ENCODE measurements at regions not wholly inside any gene's neighbourhood (a gene's known extent, or its start where the extent isn't known, plus 50 kb on each side); places are given as distances from the start of the nearest gene placed in this dataset.

DNA sequence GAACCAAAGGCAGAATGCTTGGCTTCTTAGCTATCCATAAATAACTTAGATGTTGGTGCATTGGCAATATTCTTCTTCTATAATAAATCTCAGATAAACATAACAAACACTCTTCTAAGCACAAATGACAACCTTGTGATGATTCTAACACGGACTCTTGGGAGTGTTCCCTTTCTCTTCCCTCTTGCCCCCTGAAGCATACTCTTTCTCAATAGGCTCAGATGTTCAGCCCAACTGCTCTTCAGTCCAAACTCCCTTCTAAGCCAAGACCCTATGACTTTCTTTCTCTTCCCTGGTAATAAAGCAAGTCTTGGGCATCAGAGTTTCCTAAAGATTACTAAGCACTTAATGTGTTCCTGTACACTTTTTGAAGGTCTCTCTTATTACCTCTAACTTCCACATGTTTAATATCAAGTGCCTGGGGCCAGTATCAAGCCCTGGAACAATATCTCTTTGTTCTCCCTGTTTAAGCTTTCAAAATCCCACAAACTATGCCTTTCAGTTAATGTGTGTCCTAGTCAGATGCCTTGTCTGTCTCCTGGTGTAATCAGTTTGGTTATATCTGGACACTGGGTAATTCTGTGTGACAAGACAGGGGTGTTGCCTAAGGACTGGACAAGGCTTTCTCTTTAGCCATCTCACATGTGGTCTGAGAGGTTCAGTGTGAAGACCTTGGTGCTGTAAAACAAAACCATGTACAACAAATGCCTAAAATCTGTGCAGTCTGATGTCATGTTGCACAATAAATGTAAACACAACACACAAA is 92.9 kb upstream of the IVNS1ABP start:
- H3K4me3 ChIP-seq (ENCODE audit: low read depth, low read length), result no peak overlapping the region
- TF ChIP-seq, protein P1, sequence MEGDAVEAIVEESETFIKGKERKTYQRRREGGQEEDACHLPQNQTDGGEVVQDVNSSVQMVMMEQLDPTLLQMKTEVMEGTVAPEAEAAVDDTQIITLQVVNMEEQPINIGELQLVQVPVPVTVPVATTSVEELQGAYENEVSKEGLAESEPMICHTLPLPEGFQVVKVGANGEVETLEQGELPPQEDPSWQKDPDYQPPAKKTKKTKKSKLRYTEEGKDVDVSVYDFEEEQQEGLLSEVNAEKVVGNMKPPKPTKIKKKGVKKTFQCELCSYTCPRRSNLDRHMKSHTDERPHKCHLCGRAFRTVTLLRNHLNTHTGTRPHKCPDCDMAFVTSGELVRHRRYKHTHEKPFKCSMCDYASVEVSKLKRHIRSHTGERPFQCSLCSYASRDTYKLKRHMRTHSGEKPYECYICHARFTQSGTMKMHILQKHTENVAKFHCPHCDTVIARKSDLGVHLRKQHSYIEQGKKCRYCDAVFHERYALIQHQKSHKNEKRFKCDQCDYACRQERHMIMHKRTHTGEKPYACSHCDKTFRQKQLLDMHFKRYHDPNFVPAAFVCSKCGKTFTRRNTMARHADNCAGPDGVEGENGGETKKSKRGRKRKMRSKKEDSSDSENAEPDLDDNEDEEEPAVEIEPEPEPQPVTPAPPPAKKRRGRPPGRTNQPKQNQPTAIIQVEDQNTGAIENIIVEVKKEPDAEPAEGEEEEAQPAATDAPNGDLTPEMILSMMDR (IDR thresholded peaks at IDR 0.05; ENCODE audit: insufficient read depth, low read depth, low read length, missing control alignments), result no peak
- DNase-seq (ENCODE audit: low read depth), result no peak

DNA sequence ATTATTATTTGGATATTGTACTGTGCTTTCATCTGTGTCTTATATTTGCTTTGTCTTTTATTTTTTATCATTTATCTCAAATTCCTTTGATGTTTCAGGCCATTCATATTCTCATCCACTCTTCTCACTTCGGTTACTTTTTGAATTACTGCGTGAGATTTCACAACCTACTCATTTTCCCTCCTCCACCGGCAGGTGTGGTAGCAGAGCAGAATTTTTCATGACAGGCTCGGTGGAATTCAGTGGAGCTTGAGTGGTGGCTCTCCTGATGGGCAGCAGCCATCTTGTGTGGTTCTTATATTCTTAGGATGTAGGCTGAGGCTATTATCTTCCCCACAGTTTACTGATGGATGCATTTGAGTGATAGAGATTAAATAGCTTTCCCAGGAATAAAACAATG is 92.3 kb upstream of the IVNS1ABP start:
- TF ChIP-seq, protein P1 (IDR thresholded peaks at IDR 0.05; ENCODE audit: insufficient read depth, low read depth, low read length, missing control alignments), result no peak
- no peak overlapping the region for H3K4me3 ChIP-seq (ENCODE audit: low read depth, low read length)
- DNase-seq (ENCODE audit: low read depth), result no peak

DNA sequence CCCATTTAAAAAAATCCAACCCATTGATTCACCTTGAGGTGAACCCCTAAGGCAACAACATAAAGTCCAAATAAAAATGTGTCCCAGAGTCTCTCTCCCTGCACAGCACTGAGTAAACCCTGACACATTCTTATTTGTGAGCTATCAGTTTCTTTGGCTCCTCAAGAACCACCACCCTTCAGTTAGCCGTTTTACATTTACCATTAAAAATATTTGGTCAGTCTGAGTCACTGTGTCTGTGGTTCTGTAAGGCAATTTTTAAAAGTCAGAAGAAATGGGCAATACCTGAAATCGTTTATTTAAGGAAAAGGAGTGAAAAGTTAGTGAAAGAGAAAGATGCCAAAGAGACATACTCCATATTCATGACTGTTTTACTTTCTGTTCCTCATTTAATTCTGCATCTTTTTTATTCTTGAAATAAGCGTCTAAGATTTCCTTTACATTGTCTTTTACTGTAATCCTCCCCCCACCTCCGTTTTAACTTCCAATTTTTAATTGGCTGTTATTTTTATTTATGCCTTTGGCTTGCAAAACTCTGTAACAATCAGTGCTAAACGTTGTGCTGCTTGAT is 91.7 kb upstream of the IVNS1ABP start:
- peak; percentile 5 for DNase-seq (ENCODE audit: low read depth)
- H3K4me3 ChIP-seq (ENCODE audit: low read depth, low read length), result no peak overlapping the region
- TF ChIP-seq, protein P1 (IDR thresholded peaks at IDR 0.05; ENCODE audit: insufficient read depth, low read depth, low read length, missing control alignments), result no peak

DNA sequence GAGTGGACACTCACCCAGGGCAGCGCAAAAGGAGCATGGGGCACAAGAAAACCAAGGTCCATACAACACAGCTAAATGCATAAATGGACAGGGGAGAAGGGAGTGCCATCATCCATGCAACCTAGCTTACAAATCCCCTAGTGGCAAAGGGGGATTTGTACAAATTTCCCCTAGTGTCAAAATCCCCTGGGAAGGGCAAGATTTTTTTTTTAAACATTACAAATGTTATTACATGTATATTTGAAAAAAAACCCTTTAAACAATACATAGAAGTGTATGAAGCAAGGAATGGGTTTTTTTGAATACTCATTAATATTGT is 89.6 kb upstream of the IVNS1ABP start:
- no peak overlapping the region for H3K4me3 ChIP-seq (ENCODE audit: low read depth, low read length)
- peak; percentile 44 for DNase-seq (ENCODE audit: low read depth)
- TF ChIP-seq, protein P1 (IDR thresholded peaks at IDR 0.05; ENCODE audit: insufficient read depth, low read depth, low read length, missing control alignments), result no peak

DNA sequence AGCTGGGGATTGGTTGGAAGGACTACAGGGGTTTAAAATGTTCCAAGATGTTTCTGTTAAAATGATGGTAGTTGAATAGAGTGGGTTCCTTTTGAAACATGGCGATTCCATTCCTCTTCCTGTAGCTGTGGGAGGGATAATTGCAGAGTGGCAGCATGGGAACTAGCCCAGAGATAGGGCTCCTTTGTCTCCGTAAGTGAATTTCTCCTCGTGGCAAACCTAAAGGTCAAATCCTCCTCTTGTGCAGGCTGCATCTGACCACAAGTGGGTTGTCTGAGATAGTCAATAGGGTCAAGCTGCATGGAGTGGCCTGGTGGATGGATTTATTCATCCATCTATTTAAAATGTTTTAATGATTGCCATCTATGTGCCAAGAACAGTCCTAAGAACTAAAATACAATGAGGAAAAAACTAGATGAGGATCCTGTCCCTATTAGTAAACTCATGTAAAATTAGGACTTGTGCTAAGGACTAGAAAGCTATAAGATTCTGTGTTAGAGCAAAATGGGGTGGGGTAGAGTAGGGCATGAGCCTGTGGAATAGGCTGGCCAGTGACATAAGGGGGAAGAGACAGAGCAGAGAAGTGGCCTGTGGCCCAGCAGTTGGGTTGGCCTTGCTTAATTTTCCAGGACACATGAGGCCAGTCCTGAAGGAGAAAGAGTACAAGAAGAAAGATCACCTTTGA is 89.1 kb upstream of the IVNS1ABP start:
- H3K4me3 ChIP-seq (ENCODE audit: low read depth, low read length), result no peak overlapping the region
- TF ChIP-seq, protein P1 (IDR thresholded peaks at IDR 0.05; ENCODE audit: insufficient read depth, low read depth, low read length, missing control alignments), result no peak
- no peak for DNase-seq (ENCODE audit: low read depth)

DNA sequence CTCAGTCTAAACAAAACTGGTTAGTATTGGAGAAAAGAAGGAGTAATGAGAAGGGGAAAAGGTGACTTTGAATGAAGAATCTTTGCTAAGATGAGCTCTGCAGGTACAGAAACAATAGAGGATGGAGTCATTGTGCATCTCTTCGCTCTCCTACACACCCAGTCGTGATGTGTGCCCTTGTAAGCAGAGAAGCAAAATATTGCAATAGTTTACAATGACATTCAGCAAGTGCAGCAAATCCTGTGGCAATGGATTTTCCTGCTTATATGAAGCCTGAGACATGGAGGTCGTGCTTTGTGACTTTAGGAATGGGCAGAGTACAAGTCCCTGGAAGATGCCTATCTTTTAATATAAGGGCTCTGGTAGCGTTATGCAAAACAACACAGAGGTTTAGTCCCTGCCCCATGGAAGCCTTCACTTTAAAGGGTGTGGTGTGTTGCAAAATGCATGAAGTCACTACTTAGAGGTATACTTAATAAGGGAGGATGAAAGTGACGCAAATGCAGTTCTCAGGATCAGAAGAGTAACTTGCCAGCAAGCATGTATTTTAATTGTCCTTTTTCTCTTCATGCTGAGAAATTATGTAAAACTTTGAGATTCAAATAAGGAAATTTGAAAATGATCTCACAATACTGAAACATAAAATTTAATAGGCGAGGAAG is 88.0 kb upstream of the IVNS1ABP start:
- no peak for DNase-seq (ENCODE audit: low read depth)
- TF ChIP-seq, protein P1 (IDR thresholded peaks at IDR 0.05; ENCODE audit: insufficient read depth, low read depth, low read length, missing control alignments), result no peak

More for the DNA sequence above, 88.0 kb upstream of the IVNS1ABP start:
- no peak overlapping the region for H3K4me3 ChIP-seq (ENCODE audit: low read depth, low read length)

Measured in GM12865 (cell line).